ENCODE measurements at regions not wholly inside any gene's neighbourhood (a gene's known extent, or its start where the extent isn't known, plus 50 kb on each side); places are given as distances from the start of the nearest gene placed in this dataset.
"Not testable (repeated sequence)": the region's sequence is repeated elsewhere in the genome, so short reads cannot be mapped to it uniquely, and the experiment has no call there.

DNA sequence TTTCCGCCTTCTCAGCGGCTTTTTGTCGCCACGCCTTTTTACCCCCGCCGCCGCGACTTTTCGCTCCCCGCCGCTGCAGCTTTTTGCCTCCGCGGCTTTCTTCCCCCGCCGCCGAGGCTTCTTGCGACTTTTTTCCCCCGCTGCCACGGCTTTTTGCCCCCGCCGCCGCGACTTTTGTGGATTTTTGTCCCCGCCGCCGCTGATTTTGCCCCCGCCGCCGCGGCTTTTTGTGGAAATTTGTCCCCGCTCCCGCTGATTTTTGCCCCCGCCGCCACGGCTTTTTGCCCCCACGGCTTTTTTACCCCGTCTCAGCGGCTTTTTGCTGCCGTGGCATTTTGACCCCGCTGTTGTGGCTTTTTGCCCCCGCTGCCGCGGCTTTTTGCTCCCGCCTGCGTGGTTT lies 4829.2 kb upstream of the OR11H1 start:
- WGBS, 5 donors: 70 to 78% (median 73%) methylated on average over 36 to 45 of the region's 45 CpGs; no CpG with 5 or more reads in 1 of the 5 donors
- H3K27ac ChIP-seq; H3K27me3 ChIP-seq (replicated peaks in 1 of 7); intact Hi-C loops (cut with DNase I; ENCODE audit: low total_unique reads); DNase-seq; H3K36me3 ChIP-seq; H3K4me1 ChIP-seq; H3K4me3 ChIP-seq: not testable (repeated sequence)
- peaks cover 0 to 19% (median 2%) of the 10 kb centered on the region in 8 donors for H3K9me3 ChIP-seq

DNA sequence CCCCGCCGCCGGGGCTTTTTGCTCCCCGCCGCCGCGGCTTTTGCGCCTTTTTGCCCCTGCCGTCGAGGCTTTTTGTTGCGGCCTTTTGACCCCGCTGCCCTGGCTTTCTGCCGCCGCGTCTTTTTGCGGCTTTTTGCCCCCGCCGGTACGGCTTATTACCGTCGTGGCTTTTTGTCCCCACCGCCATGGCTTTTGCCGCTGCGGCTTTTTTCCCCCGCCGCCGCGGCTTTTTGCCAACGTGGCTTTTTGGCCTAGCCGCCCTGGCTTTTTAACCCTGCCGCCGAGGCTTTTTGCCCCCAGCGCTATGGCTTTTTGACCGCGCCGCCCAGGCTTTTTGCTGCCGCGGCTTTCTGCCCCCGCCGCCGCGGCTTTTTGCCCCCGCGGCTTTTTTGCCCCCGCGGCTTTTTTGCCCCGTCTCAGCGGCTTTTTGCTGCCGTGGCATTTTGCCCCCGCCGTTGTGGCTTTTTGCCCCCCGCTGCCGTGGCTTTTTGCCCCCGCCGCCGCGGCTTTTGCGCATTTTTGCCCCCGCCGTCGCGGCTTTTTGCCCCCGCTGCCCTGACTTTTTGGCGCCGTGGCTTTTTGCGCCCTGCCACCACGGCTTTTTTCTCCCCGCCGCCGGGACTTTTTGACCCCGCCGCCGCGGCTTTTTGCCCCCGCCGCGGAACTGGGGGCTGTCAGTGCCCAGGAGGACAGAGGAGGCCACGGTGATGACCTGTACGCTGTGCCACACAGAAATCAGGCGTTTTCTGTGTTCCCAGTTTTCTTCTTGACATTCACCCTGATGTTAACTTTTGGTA lies 4828.5 kb upstream of the OR11H1 start:
- H3K4me3 ChIP-seq; H3K27me3 ChIP-seq (replicated peaks in 1 of 7); H3K4me1 ChIP-seq; H3K36me3 ChIP-seq; intact Hi-C loops (cut with DNase I; ENCODE audit: low total_unique reads); H3K27ac ChIP-seq; DNase-seq: not testable (repeated sequence)
- WGBS, 5 donors: 65 to 78% (median 71%) methylated on average over 27 to 79 of the region's 80 CpGs
- peaks cover 0 to 19% (median 2%) of the 10 kb centered on the region in 8 donors for H3K9me3 ChIP-seq

DNA sequence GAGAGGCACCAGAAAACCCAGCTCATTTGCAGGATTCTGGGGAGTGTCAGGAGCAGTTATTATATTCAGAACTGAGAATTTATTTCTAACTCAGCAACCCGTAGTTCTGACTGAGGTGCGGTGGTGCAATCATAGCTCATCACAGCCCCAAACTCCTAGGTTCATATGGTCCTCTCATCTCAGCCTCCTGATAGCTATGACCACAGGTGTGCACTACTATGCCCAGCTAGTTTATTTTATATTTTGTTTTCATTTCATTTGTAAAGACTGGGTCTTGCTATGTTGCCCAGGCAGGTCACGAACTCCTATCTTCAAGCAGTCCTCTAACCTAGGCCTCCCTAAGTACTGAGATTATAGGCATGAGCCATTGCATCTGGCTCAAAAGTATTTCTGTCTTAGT lies 4819.8 kb upstream of the OR11H1 start:
- intact Hi-C loops (cut with DNase I; ENCODE audit: low total_unique reads); H3K4me1 ChIP-seq; H3K36me3 ChIP-seq; H3K27me3 ChIP-seq (replicated peaks in 1 of 7); H3K4me3 ChIP-seq; DNase-seq; H3K27ac ChIP-seq: not testable (repeated sequence)
- H3K9me3 ChIP-seq: peaks cover 0 to 22% (median 10%) of the 10 kb centered on the region in 8 donors
- WGBS, 5 donors: 70 to 100% (median 80%) methylated on average over 2 to 3 of the region's 3 CpGs

DNA sequence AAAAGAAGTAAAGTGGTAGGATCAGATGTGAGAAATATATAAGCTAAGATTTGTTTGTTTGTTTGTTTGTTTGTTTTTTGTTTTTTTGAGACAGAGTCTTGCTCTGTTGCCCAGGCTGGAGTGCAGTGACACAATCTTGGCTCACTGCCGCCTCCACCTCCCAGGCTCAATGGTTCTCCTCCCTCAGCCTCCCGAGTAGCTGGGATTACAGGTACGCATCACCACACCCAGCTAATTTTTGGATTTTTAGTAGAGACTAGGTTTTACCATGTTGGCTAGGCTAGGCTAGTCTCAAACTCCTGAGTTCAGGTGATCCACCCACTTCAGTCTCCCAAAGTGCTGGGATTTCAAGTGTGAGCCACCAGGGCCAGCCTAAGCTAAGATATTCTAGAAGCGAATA lies 4817.1 kb upstream of the OR11H1 start:
- H3K4me1 ChIP-seq; H3K4me3 ChIP-seq; H3K27me3 ChIP-seq (replicated peaks in 1 of 7); H3K27ac ChIP-seq; intact Hi-C loops (cut with DNase I; ENCODE audit: low total_unique reads); H3K36me3 ChIP-seq: not testable (repeated sequence)
- 46 to 59% (median 49%) methylated on average over 4 of the region's 4 CpGs for WGBS, 5 donors
- peak; percentile 30 for DNase-seq
- H3K9me3 ChIP-seq: peaks cover 0 to 47% (median 29%) of the 10 kb centered on the region in 8 donors

DNA sequence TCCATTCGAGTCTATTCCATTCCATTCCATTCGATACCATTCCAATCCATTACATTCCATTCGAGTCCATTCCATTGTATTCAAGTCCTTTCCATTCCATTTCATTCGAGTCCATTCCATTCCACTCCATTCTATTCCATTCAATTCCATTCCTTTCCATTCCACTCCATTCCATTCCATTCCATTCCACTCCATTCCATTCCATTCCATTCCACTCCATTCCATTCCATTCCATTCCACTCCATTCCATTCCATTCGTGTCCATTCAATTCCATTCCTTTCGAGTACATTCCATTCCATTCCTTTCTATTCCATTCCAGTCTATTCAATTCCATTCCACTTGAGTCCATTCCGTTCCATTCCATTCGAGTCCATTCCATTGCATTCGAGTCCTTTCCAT lies 4805.2 kb upstream of the OR11H1 start:
- H3K4me1 ChIP-seq; DNase-seq; H3K27ac ChIP-seq; H3K27me3 ChIP-seq (replicated peaks in 1 of 7); H3K36me3 ChIP-seq; intact Hi-C loops (cut with DNase I; ENCODE audit: low total_unique reads); H3K4me3 ChIP-seq: not testable (repeated sequence)
- H3K9me3 ChIP-seq: peaks cover 0 to 98% (median 86%) of the 10 kb centered on the region in 8 donors
- 60 to 66% (median 61%) methylated on average over 9 of the region's 9 CpGs for WGBS, 5 donors

DNA sequence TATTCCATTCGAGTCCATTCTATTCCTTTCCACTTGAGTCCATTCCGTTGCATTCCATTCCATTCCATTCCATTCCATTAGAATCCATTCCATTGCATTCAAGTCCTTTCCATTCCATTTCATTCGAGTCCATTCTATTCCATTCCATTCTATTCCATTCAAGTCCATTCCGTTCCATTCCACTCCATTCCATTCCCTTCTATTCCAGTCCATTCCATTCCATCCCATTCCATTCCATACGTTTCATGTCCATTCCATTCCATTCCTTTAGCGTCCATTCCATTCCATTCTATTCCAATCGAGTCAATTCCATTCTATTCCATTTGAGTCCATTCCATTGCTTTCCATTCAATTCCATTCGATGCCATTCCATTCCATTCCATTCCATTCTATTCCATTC lies 4804.0 kb upstream of the OR11H1 start:
- peaks cover 0 to 98% (median 91%) of the 10 kb centered on the region in 8 donors for H3K9me3 ChIP-seq
- H3K27me3 ChIP-seq (replicated peaks in 1 of 7); intact Hi-C loops (cut with DNase I; ENCODE audit: low total_unique reads); DNase-seq; H3K4me1 ChIP-seq; H3K4me3 ChIP-seq; H3K27ac ChIP-seq; H3K36me3 ChIP-seq: not testable (repeated sequence)
- 58 to 63% (median 59%) methylated on average over 8 of the region's 8 CpGs for WGBS, 5 donors

DNA sequence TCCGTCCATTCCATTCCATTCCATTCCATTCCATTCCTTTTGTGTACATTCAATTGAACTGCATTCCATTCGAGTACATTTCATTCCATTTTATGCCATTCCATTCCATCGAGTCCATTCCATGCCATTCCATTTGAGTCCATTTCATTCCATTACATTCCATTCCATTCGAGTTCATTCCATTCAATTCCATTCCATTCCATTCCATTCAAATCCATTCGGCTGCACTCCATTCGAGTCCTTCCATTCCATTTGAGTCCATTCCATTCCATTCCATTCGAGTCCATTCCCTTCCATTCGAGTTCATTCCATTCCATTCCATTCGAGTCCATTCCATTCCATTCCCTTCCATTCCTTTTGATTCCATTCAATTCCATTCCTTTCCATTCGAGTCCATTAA lies 4800.6 kb upstream of the OR11H1 start:
- no peak for DNase-seq
- Histone ChIP-seq H3K4me1 (no peaks in the 10 kb centered on the region), H3K36me3 (no peaks in the 10 kb centered on the region), H3K4me3 (no peak overlapping the region), H3K27me3 (replicated peaks in 1 of 7) (no peaks in the 10 kb centered on the region), H3K27ac (no peak overlapping the region), H3K9me3 (peaks cover 0 to 94% (median 88%) of the 10 kb centered on the region in 8 donors)
- intact Hi-C loops (cut with DNase I; ENCODE audit: low total_unique reads): no loop called here
- WGBS, 5 donors: 55 to 69% (median 64%) methylated on average over 10 of the region's 10 CpGs
- TF ChIP-seq, protein P1, sequence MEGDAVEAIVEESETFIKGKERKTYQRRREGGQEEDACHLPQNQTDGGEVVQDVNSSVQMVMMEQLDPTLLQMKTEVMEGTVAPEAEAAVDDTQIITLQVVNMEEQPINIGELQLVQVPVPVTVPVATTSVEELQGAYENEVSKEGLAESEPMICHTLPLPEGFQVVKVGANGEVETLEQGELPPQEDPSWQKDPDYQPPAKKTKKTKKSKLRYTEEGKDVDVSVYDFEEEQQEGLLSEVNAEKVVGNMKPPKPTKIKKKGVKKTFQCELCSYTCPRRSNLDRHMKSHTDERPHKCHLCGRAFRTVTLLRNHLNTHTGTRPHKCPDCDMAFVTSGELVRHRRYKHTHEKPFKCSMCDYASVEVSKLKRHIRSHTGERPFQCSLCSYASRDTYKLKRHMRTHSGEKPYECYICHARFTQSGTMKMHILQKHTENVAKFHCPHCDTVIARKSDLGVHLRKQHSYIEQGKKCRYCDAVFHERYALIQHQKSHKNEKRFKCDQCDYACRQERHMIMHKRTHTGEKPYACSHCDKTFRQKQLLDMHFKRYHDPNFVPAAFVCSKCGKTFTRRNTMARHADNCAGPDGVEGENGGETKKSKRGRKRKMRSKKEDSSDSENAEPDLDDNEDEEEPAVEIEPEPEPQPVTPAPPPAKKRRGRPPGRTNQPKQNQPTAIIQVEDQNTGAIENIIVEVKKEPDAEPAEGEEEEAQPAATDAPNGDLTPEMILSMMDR (IDR thresholded peaks at IDR 0.05 in 8 of 11, conservative IDR thresholded peaks at IDR 0.05 in 3 of 11): no peak
- TF ChIP-seq POLR2A (IDR thresholded peaks at IDR 0.05): no peak
- TF ChIP-seq POLR2AphosphoS5 (IDR thresholded peaks at IDR 0.05): no peak

DNA sequence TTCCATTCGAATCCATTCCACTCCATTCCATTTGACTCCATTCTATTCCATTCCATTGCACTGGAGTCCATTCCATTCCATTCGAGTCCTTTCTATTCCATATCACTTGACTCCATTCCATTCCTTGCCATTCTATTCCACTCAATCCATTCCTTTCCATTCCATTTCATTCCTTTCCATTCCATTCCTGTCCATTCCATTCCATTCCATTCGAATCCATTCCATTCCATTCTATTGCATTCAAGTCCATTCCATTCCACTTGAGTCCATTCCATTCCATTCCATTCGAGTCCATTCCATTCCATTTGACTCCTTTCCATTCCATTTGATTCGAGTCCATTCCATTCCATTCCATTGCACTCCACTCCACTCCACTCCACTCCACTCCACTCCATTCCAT lies 4798.0 kb upstream of the OR11H1 start:
- H3K27me3 ChIP-seq (replicated peaks in 1 of 7); H3K27ac ChIP-seq; H3K36me3 ChIP-seq; H3K4me3 ChIP-seq; H3K4me1 ChIP-seq; DNase-seq; intact Hi-C loops (cut with DNase I; ENCODE audit: low total_unique reads): not testable (repeated sequence)
- H3K9me3 ChIP-seq: peaks cover 0 to 92% (median 81%) of the 10 kb centered on the region in 8 donors
- 49 to 55% (median 51%) methylated on average over 5 of the region's 5 CpGs for WGBS, 5 donors

DNA sequence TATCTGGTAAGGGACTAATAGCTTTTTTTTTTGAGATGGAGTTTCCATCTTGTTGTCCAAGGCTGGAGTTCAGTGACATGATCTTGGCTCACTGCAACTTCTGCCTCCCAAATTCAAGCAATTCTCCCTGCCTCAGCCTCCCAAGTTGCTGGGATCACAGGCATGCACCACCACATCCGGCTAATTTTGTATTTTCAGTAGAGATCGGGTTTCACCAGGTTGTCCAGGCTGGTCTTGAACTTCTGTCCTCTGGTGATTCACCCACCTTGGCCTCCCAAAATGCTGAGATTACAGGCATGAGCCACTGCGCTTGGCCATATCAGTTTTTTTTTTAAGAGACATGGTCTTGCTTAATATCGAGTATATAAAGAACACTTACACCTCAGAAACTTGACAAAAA lies 4797.3 kb upstream of the OR11H1 start:
- DNase-seq; H3K27ac ChIP-seq; H3K4me1 ChIP-seq; H3K36me3 ChIP-seq; H3K4me3 ChIP-seq; intact Hi-C loops (cut with DNase I; ENCODE audit: low total_unique reads); H3K27me3 ChIP-seq (replicated peaks in 1 of 7): not testable (repeated sequence)
- H3K9me3 ChIP-seq: peaks cover 0 to 94% (median 74%) of the 10 kb centered on the region in 8 donors
- 65 to 89% (median 73%) methylated on average over 4 of the region's 4 CpGs for WGBS, 5 donors

DNA sequence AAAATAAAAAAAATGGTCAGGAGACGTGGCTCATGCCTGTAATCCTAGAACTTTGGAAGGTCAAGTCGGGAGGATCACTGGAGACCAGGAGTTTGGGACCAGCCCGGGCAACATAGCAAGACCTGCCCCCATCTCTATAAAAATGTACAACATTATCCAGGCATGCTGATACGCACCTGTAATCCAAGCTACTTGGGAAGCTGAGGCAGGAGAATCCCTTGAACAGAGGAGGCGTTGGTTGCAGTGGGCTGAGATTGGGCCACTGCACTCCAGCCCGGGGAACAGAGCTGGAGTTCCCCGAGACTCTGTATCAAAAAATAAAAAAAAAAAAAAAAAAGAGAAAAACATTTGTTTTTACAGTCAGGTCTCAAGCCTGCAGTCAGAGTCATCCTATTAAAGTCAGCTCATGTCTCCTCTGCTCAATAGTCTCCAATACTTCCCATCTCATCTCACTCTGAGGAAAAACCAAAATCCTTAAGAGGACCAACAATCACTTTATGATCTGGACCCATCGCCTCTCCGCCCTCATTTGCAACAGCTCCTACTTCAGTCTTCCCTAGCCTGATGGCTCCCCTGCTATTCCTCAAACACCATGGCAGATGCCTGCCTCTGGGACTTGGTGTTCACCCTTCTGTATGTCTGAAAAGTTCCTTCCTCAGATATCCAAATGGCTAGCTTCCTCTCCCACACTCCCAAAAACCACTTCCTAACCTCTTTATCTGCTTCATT lies 4796.6 kb upstream of the OR11H1 start:
- H3K9me3 ChIP-seq: peaks cover 0 to 89% (median 68%) of the 10 kb centered on the region in 8 donors
- H3K4me3 ChIP-seq; DNase-seq; H3K27ac ChIP-seq; H3K4me1 ChIP-seq; H3K27me3 ChIP-seq (replicated peaks in 1 of 7); H3K36me3 ChIP-seq; intact Hi-C loops (cut with DNase I; ENCODE audit: low total_unique reads): not testable (repeated sequence)
- 59 to 63% (median 62%) methylated on average over 9 of the region's 9 CpGs for WGBS, 5 donors
